ENCODE measurements at regions not wholly inside any gene's neighbourhood (a gene's known extent, or its start where the extent isn't known, plus 50 kb on each side); places are given as distances from the start of the nearest gene placed in this dataset.

- TF ChIP-seq ZFP3 (CRISPR knock-in tag; IDR thresholded peaks at IDR 0.05) = no peak
- no peak for TF ChIP-seq CREB5 (CRISPR knock-in tag; IDR thresholded peaks at IDR 0.05; ENCODE audit: low read depth)
- no peak for TF ChIP-seq GLIS3 (CRISPR knock-in tag; IDR thresholded peaks at IDR 0.05)
- TF ChIP-seq ZNF565 (CRISPR knock-in tag; conservative IDR thresholded peaks at IDR 0.05; ENCODE audit: low read depth) = no peak
- TF ChIP-seq TSHZ2 (CRISPR knock-in tag; IDR thresholded peaks at IDR 0.05) = no peak
- TF ChIP-seq RARB (CRISPR knock-in tag; IDR thresholded peaks at IDR 0.05) = no peak
- TF ChIP-seq OSR1 (CRISPR knock-in tag; IDR thresholded peaks at IDR 0.05) = no peak
- no peak for TF ChIP-seq ESRRG (CRISPR knock-in tag; IDR thresholded peaks at IDR 0.05)
- no peak for TF ChIP-seq PATZ1 (CRISPR knock-in tag; IDR thresholded peaks at IDR 0.05; ENCODE audit: borderline replicate concordance)
- TF ChIP-seq ZNF8 (CRISPR knock-in tag; IDR thresholded peaks at IDR 0.05) = no peak
- no peak for TF ChIP-seq CSRNP3 (CRISPR knock-in tag; IDR thresholded peaks at IDR 0.05)
- TF ChIP-seq SNAI2 (CRISPR knock-in tag; IDR thresholded peaks at IDR 0.05) = no peak
- TF ChIP-seq ZFP30 (CRISPR knock-in tag; IDR thresholded peaks at IDR 0.05) = no peak
- no peak for TF ChIP-seq ISL1 (CRISPR knock-in tag; IDR thresholded peaks at IDR 0.05)
These were observed 258.1 kb upstream of the PTCHD4 start for GRCh38 chr6:48369100-48369499.

Data from SK-N-SH treated with all-trans-retinoic acid at 6 μM for 48 hours (cell line).